ENCODE measurements at regions not wholly inside any gene's neighbourhood (a gene's known extent, or its start where the extent isn't known, plus 50 kb on each side); places are given as distances from the start of the nearest gene placed in this dataset.

DNA sequence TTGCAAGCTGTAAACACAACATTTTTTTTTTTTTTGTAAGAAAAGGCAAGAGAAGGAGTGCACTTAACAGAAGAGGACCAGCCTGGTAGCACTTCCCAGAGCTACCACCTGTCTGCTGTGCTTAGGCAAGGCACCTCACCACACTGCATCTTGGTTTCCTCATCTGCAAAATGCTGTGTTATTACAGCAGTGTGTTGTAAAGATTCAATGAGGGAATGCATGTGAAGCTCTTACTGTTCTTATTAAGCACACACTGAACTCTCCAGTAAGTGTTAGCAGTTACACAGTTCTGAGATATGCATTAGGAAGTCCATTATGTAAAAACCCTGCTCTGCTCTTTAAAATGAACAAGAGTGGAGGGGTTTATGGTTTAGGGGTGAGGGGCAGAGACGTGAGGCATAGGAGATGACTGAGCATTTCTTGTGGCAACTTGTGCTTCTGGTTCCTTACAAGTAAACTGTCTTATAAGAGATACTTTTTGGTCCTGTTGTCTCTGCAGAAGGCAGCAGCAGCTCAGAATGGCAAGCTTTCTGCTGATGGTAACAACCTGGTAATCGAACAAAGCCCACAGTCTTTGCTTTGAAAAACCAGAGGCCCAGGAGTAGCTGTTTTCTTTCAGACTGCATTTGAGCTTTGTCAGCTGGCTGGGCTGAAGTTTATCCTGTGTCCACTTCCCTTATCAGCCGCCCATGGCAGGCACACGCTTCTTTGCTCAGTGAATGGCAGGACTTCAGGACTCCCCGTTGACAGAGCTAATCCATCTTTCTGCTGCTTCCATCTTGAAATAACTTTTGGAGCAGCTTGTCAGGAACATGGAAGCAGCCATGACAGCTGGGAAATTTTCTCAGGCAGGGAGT is 98.8 kb upstream of the BMPER start:
- Histone ChIP-seq H3K4me3 (ENCODE audit: low read length in 2 of 2) (no peak overlapping the region), H3K27me3 (ENCODE audit: control insufficient read depth in 2 of 2, insufficient read depth in 1 of 2, low read length in 1 of 2) (no peaks in the 10 kb centered on the region), H3K4me1 (ENCODE audit: control insufficient read depth in 2 of 2, insufficient read depth in 2 of 2, low read length in 2 of 2) (no peaks in the 10 kb centered on the region), H3K36me3 (ENCODE audit: control insufficient read depth in 2 of 2, insufficient read depth in 2 of 2, low read length in 1 of 2) (no peaks in the 10 kb centered on the region), H3K9me3 (ENCODE audit: control insufficient read depth in 2 of 2, insufficient read depth in 1 of 2, low read length in 1 of 2) (no peaks in the 10 kb centered on the region), H3K27ac (ENCODE audit: low read depth in 1 of 2, low read length in 1 of 2) (no peak overlapping the region)
- DNase-seq (ENCODE audit: low read depth in 6 of 9, low spot score in 9 of 9) = no peak
- WGBS = 65% methylated on average over 5 of the region's 5 CpGs

DNA sequence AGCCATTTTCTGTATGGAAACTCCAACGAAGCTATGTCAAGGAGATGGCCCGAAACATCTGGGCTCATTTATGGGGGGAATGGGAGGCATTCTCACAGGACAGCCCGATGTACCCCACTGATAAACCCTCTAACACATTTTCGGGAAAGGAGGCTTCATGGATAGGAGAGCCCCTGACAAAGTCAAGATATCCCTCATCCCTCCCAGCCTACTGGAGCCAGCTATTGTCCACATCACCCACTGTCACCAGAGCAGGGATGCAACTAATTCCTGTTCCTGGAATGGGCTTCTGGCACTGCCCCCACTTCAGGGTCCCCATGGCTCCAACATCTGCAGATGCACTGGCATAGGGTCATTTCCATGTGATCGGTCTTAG is 98.2 kb upstream of the BMPER start:
- H3K9me3 ChIP-seq (ENCODE audit: control insufficient read depth in 2 of 2, insufficient read depth in 1 of 2, low read length in 1 of 2) = no peaks in the 10 kb centered on the region
- WGBS = 87% methylated on average over 5 of the region's 5 CpGs
- no peaks in the 10 kb centered on the region for H3K36me3 ChIP-seq (ENCODE audit: control insufficient read depth in 2 of 2, insufficient read depth in 2 of 2, low read length in 1 of 2)
- H3K4me3 ChIP-seq (ENCODE audit: low read length in 2 of 2) = no peak overlapping the region
- no peak overlapping the region for H3K27ac ChIP-seq (ENCODE audit: low read depth in 1 of 2, low read length in 1 of 2)
- no peaks in the 10 kb centered on the region for H3K4me1 ChIP-seq (ENCODE audit: control insufficient read depth in 2 of 2, insufficient read depth in 2 of 2, low read length in 2 of 2)
- no peak for DNase-seq (ENCODE audit: low read depth in 6 of 9, low spot score in 9 of 9)
- H3K27me3 ChIP-seq (ENCODE audit: control insufficient read depth in 2 of 2, insufficient read depth in 1 of 2, low read length in 1 of 2) = no peaks in the 10 kb centered on the region

DNA sequence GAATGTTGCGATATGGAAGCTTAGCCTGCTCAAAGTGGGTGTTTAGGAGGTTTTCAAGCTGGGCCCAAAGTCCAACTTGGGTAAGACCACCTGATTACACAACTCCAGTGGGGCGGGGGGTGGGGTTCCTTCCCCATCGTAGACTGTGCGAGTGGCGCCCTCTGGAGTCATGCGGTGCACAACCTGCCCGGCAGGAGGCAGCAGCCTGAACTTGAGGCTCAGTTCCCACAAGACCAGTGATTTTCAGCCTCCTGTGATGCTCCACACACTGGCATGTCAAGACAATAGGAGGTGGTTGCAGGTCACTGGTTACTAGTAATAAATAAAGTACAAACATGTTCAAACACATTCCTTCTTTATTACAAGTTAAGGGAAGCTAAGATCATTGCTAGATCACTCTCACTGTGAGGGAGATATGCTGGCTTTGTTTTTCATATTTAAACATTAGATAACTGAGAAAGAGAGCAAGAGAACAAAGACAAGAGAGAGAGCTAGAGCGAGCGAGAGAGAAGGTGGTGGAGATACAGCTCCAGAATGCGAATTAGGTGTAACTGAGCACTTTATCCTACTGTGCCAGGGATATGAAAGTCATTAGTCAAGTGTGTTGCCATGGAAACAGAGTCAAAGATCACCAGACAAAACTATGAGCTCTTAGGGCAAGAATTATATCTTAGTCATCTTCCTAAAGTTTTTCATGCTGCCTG is 97.4 kb upstream of the BMPER start:
- Histone ChIP-seq H3K4me3 (ENCODE audit: low read length in 2 of 2) (no peak overlapping the region), H3K36me3 (ENCODE audit: control insufficient read depth in 2 of 2, insufficient read depth in 2 of 2, low read length in 1 of 2) (no peaks in the 10 kb centered on the region), H3K4me1 (ENCODE audit: control insufficient read depth in 2 of 2, insufficient read depth in 2 of 2, low read length in 2 of 2) (no peaks in the 10 kb centered on the region), H3K27ac (ENCODE audit: low read depth in 1 of 2, low read length in 1 of 2) (no peak overlapping the region), H3K27me3 (ENCODE audit: control insufficient read depth in 2 of 2, insufficient read depth in 1 of 2, low read length in 1 of 2) (no peaks in the 10 kb centered on the region), H3K9me3 (ENCODE audit: control insufficient read depth in 2 of 2, insufficient read depth in 1 of 2, low read length in 1 of 2) (no peaks in the 10 kb centered on the region)
- WGBS = 75% methylated on average over 10 of the region's 10 CpGs
- DNase-seq (ENCODE audit: low read depth in 6 of 9, low spot score in 9 of 9) = no peak

DNA sequence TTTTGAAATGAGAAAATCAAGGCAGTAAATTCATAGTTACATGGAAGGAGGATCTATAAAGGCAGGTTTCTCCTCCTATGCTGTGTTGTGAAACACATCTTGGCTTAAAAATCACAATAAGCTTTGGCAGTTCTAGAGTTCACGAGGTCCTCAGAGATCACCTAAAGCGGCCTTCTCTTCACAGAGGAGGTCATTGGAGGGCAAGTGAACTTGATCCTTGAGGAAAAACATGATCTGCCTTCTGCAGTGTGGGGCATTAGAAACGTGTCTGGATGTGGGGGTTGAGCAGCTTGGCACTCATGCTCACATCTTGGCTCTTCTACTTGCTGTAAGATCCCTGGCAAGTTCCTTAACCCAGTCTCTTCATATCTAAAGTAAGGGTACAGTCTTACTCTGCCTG is 96.1 kb upstream of the BMPER start:
- Histone ChIP-seq H3K4me3 (ENCODE audit: low read length in 2 of 2) (no peak overlapping the region), H3K27me3 (ENCODE audit: control insufficient read depth in 2 of 2, insufficient read depth in 1 of 2, low read length in 1 of 2) (no peaks in the 10 kb centered on the region), H3K36me3 (ENCODE audit: control insufficient read depth in 2 of 2, insufficient read depth in 2 of 2, low read length in 1 of 2) (no peaks in the 10 kb centered on the region), H3K27ac (ENCODE audit: low read depth in 1 of 2, low read length in 1 of 2) (no peak overlapping the region), H3K4me1 (ENCODE audit: control insufficient read depth in 2 of 2, insufficient read depth in 2 of 2, low read length in 2 of 2) (no peaks in the 10 kb centered on the region), H3K9me3 (ENCODE audit: control insufficient read depth in 2 of 2, insufficient read depth in 1 of 2, low read length in 1 of 2) (no peaks in the 10 kb centered on the region)
- 88% methylated on average over 3 of the region's 3 CpGs for WGBS
- DNase-seq (ENCODE audit: low read depth in 6 of 9, low spot score in 9 of 9) = no peak

DNA sequence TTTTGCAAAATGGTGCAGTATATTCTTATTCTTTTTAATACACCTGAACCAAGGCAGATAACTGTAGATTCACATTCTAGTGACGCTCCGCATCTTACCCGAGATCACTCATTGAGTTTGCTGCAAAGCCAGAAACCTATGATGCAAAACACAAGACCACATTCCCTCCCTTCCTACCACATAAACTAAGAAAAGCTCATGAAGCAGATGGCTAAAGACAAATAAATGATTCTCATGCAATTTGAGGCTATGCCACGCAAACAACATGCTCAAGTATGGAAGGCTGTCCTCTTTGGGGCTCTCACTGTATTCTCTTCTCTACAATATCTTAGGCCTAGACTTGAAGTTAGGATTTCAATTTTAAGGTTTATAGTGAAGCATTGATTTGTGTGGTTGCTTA is 95.0 kb upstream of the BMPER start:
- Histone ChIP-seq H3K27me3 (ENCODE audit: control insufficient read depth in 2 of 2, insufficient read depth in 1 of 2, low read length in 1 of 2) (no peaks in the 10 kb centered on the region), H3K9me3 (ENCODE audit: control insufficient read depth in 2 of 2, insufficient read depth in 1 of 2, low read length in 1 of 2) (no peaks in the 10 kb centered on the region), H3K27ac (ENCODE audit: low read depth in 1 of 2, low read length in 1 of 2) (no peak overlapping the region), H3K4me3 (ENCODE audit: low read length in 2 of 2) (no peak overlapping the region), H3K36me3 (ENCODE audit: control insufficient read depth in 2 of 2, insufficient read depth in 2 of 2, low read length in 1 of 2) (no peaks in the 10 kb centered on the region), H3K4me1 (ENCODE audit: control insufficient read depth in 2 of 2, insufficient read depth in 2 of 2, low read length in 2 of 2) (no peaks in the 10 kb centered on the region)
- 97% methylated on average over 4 of the region's 4 CpGs for WGBS
- DNase-seq (ENCODE audit: low read depth in 6 of 9, low spot score in 9 of 9) = no peak

DNA sequence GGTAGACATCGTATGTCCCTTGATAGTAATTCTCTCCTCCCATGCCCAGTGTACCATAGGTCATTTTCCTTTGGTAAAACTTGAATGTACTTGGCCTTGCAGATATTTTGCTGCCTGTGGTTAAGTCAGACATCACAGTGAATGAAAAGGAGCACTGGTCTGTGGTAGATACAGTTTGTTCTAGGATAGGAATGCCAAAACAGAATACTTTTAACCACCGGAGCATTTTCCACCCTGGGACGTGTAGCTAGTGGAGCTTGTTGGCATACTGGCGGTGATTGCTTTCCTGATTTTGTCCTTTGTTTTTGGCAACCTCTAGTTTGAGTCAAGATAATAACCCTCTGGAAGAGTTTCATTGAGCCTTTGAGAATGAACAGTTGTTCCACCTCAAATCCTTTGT is 92.0 kb upstream of the BMPER start:
- WGBS = 97% methylated on average over 4 of the region's 4 CpGs
- no peak for DNase-seq (ENCODE audit: low read depth in 6 of 9, low spot score in 9 of 9)
- Histone ChIP-seq H3K9me3 (ENCODE audit: control insufficient read depth in 2 of 2, insufficient read depth in 1 of 2, low read length in 1 of 2) (no peaks in the 10 kb centered on the region), H3K27ac (ENCODE audit: low read depth in 1 of 2, low read length in 1 of 2) (no peak overlapping the region), H3K4me3 (ENCODE audit: low read length in 2 of 2) (no peak overlapping the region), H3K4me1 (ENCODE audit: control insufficient read depth in 2 of 2, insufficient read depth in 2 of 2, low read length in 2 of 2) (no peaks in the 10 kb centered on the region), H3K36me3 (ENCODE audit: control insufficient read depth in 2 of 2, insufficient read depth in 2 of 2, low read length in 1 of 2) (no peaks in the 10 kb centered on the region), H3K27me3 (ENCODE audit: control insufficient read depth in 2 of 2, insufficient read depth in 1 of 2, low read length in 1 of 2) (no peaks in the 10 kb centered on the region)

DNA sequence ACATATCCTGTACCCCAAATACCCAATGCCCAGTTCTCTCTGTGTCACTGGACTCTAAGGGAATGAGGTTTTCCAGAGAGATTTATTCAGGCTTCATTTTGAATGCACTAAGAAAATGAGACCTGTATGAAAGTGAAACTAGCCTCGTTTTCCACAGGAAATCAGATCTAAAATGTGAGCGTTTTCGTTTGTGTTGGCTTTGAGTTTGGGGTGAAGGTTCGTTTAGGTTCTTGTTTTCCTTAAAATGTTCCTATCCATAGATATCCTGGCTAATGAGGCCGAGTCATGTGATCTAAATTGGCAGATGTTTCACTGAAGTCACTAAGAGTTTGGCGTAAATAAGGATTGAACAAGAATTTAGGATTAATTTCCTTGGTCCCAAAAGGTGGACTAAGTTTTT is 90.9 kb upstream of the BMPER start:
- Histone ChIP-seq H3K4me1 (ENCODE audit: control insufficient read depth in 2 of 2, insufficient read depth in 2 of 2, low read length in 2 of 2) (no peaks in the 10 kb centered on the region), H3K36me3 (ENCODE audit: control insufficient read depth in 2 of 2, insufficient read depth in 2 of 2, low read length in 1 of 2) (no peaks in the 10 kb centered on the region), H3K4me3 (ENCODE audit: low read length in 2 of 2) (no peak overlapping the region), H3K9me3 (ENCODE audit: control insufficient read depth in 2 of 2, insufficient read depth in 1 of 2, low read length in 1 of 2) (no peaks in the 10 kb centered on the region), H3K27ac (ENCODE audit: low read depth in 1 of 2, low read length in 1 of 2) (peak overlapping the region in 1 of 2 donors; percentile 51), H3K27me3 (ENCODE audit: control insufficient read depth in 2 of 2, insufficient read depth in 1 of 2, low read length in 1 of 2) (no peaks in the 10 kb centered on the region)
- 41% methylated on average over 6 of the region's 6 CpGs for WGBS
- no peak for DNase-seq (ENCODE audit: low read depth in 6 of 9, low spot score in 9 of 9)

DNA sequence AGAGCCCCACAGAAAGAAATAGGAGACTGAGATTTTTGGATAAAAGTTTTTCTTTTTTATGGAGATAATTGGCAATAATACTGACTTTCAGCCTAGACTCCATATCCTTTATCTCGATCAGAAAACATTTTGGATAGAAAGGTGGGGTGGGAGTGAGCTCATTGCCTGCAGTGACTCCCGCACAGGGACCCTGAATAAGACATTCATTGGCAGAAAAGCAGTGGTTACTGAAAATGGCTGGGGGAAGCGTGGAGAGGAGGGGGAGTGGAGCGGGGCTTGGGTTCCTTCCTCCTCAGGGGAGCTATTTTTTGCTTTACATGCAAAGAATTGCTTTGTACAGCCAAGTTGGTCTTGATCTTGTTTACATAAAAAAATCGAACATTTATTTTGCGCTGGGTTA is 90.4 kb upstream of the BMPER start:
- peak overlapping the region in 1 of 2 donors; percentile 51 for H3K27ac ChIP-seq (ENCODE audit: low read depth in 1 of 2, low read length in 1 of 2)
- 52% methylated on average over 6 of the region's 6 CpGs for WGBS
- no peaks in the 10 kb centered on the region for H3K27me3 ChIP-seq (ENCODE audit: control insufficient read depth in 2 of 2, insufficient read depth in 1 of 2, low read length in 1 of 2)
- no peaks in the 10 kb centered on the region for H3K4me1 ChIP-seq (ENCODE audit: control insufficient read depth in 2 of 2, insufficient read depth in 2 of 2, low read length in 2 of 2)
- no peak overlapping the region for H3K4me3 ChIP-seq (ENCODE audit: low read length in 2 of 2)
- no peaks in the 10 kb centered on the region for H3K36me3 ChIP-seq (ENCODE audit: control insufficient read depth in 2 of 2, insufficient read depth in 2 of 2, low read length in 1 of 2)
- no peak for DNase-seq (ENCODE audit: low read depth in 6 of 9, low spot score in 9 of 9)
- no peaks in the 10 kb centered on the region for H3K9me3 ChIP-seq (ENCODE audit: control insufficient read depth in 2 of 2, insufficient read depth in 1 of 2, low read length in 1 of 2)

DNA sequence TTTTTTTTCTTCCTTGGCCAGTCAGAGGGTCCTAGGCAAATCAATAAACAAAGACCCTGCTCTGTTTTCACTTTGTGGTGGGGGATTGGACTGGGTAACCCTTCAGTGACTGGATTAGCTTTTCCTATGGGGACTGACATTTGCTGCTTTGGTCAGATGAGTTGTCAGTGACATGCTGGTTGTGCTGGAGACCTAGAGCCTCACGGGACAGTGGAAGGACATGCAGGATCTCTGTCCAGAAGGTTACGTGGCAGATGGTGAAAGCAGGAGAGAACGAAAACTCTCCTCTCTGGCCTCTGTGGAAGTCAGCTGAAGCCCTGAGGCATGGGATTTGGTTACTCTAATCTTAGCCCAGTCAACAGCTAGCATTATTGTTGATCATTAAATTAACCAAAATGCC is 90.0 kb upstream of the BMPER start:
- no peaks in the 10 kb centered on the region for H3K36me3 ChIP-seq (ENCODE audit: control insufficient read depth in 2 of 2, insufficient read depth in 2 of 2, low read length in 1 of 2)
- no peak overlapping the region for H3K27ac ChIP-seq (ENCODE audit: low read depth in 1 of 2, low read length in 1 of 2)
- no peaks in the 10 kb centered on the region for H3K27me3 ChIP-seq (ENCODE audit: control insufficient read depth in 2 of 2, insufficient read depth in 1 of 2, low read length in 1 of 2)
- H3K4me3 ChIP-seq (ENCODE audit: low read length in 2 of 2) = no peak overlapping the region
- no peaks in the 10 kb centered on the region for H3K4me1 ChIP-seq (ENCODE audit: control insufficient read depth in 2 of 2, insufficient read depth in 2 of 2, low read length in 2 of 2)
- H3K9me3 ChIP-seq (ENCODE audit: control insufficient read depth in 2 of 2, insufficient read depth in 1 of 2, low read length in 1 of 2) = no peaks in the 10 kb centered on the region
- 98% methylated on average over 3 of the region's 3 CpGs for WGBS
- DNase-seq (ENCODE audit: low read depth in 6 of 9, low spot score in 9 of 9) = no peak

Measured in thymus (tissue), 11 donors.